Ovary (tissue), 7 donors: ENCODE measurements at regions not wholly inside any gene's neighbourhood (a gene's known extent, or its start where the extent isn't known, plus 50 kb on each side); places are given as distances from the start of the nearest gene placed in this dataset.

Source experiments
- DNase-seq, 5 donors: peaks; one replicate each; pipeline ENCODE4 v3.0.0-alpha.2; 2019 to 2020
- H3K27ac ChIP-seq, 2 donors: fragments of 200-600 bp; one replicate each; pipeline versions ENCODE4 v1.5.1 to v1.8.0; 2019 to 2022
- H3K27me3 ChIP-seq: fragments of 200-600 bp; one replicate; pipeline ENCODE4 v1.8.0; 2022
- H3K36me3 ChIP-seq: fragments of 200-600 bp; sonication (generic); one replicate; pipeline ENCODE4 v1.5.1; 2019
- H3K4me1 ChIP-seq: one replicate; pipeline ENCODE4 v1.8.1; 2013; ENCODE audit warnings: mild to moderate bottlenecking, moderate library complexity; ENCODE audit not compliant: insufficient read depth
- H3K4me3 ChIP-seq: fragments of 200-600 bp; sonication (generic); one replicate; pipeline ENCODE4 v1.5.1; 2017
- H3K9me3 ChIP-seq, 2 donors: fragments of 200-600 bp in 1 of 2; sonication (generic) in 1 of 2; one replicate each; pipeline versions ENCODE4 v1.5.1 to v1.8.1; 2013 to 2019; ENCODE audit warnings: mild to moderate bottlenecking in 1 of 2, moderate library complexity in 1 of 2
- CTCF ChIP-seq, 3 donors: fragments of 450-650 bp in 2 of 3; fragments of 200-600 bp in 1 of 3; IDR thresholded peaks; one replicate each; pipeline versions ENCODE4 v1.5.1 to v1.8.0; 2016 to 2022; ENCODE audit warnings: antibody characterized with exemption in 3 of 3, mild to moderate bottlenecking in 1 of 3
- EP300 ChIP-seq: sonication (generic); formaldehyde crosslinking; IDR thresholded peaks from one replicate; pipeline ENCODE4 v1.6.1; 2017; ENCODE audit warnings: antibody characterized with exemption
- POLR2A ChIP-seq: fragments of 450-650 bp; IDR thresholded peaks from one replicate; pipeline ENCODE4 v1.6.1; 2017; ENCODE audit warnings: antibody characterized with exemption, mild to moderate bottlenecking, moderate library complexity
- WGBS, 3 donors: extraction: QIAGEN DNeasy Blood & Tissue Kit in 1 of 3; methylation state at CpG; one replicate each; pipeline versions ENCODE4 v1.1.5 to v1.1.7; 2013 to 2017; 5-methylcytosine and 5-hydroxymethylcytosine counted together
- intact Hi-C, 4 donors: fragments of 100-400 bp; cut with DNase I; formaldehyde crosslinking; loops; one replicate each; pipeline versions ENCODE4 v1.11.0 to v1.15.1; 2022 to 2023
- donor health status: DM: no; HTN: no; CAD: no; lungs with moderate emphysema.
- donor health status: DM: no; HTN: no; CAD: no.
- donor health status: Bipolar disorder and iron deficiency.
- donor health status: DM: no; HTN: no; CAD: no.
- donor health status: DM: yes; HTN: yes; CAD: no.

GRCh38 chr2:20884829-20885228 is 61.9 kb upstream of the LDAH start:
- H3K27me3 ChIP-seq: no peaks in the 10 kb centered on the region
- no peaks in the 10 kb centered on the region for H3K36me3 ChIP-seq
- TF ChIP-seq EP300: no peak
- no peak overlapping the region for H3K4me3 ChIP-seq
- intact Hi-C loops: no loop called here
- no peaks in the 10 kb centered on the region for H3K4me1 ChIP-seq
- no peaks in the 10 kb centered on the region for H3K9me3 ChIP-seq
- no peak for DNase-seq
- H3K27ac ChIP-seq: no peak overlapping the region
- WGBS, 3 donors: 60 to 84% (median 66%) methylated on average over 5 of the region's 5 CpGs

GRCh38 chr2:20882466-20883170 is 59.7 kb upstream of the LDAH start:
- WGBS, 3 donors: 55 to 65% (median 62%) methylated on average over 4 of the region's 4 CpGs
- H3K4me1 ChIP-seq: no peaks in the 10 kb centered on the region
- TF ChIP-seq CTCF (IDR thresholded peaks at IDR 0.05): no peak
- no peak for TF ChIP-seq POLR2A
- no peak for TF ChIP-seq EP300
- no peaks in the 10 kb centered on the region for H3K36me3 ChIP-seq
- H3K4me3 ChIP-seq: no peak overlapping the region
- no peak overlapping the region for H3K27ac ChIP-seq
- no peaks in the 10 kb centered on the region for H3K27me3 ChIP-seq
- no peak for DNase-seq
- intact Hi-C loops: no loop called here
- H3K9me3 ChIP-seq: no peaks in the 10 kb centered on the region

- Histone ChIP-seq H3K27me3 (no peaks in the 10 kb centered on the region), H3K4me1 (no peaks in the 10 kb centered on the region), H3K27ac (no peak overlapping the region), H3K9me3 (no peaks in the 10 kb centered on the region), H3K4me3 (no peak overlapping the region), H3K36me3 (no peaks in the 10 kb centered on the region)
- WGBS, 3 donors: 71 to 80% (median 77%) methylated on average over 13 of the region's 13 CpGs
- no peak for DNase-seq
- TF ChIP-seq CTCF (IDR thresholded peaks at IDR 0.05) (no peak), POLR2A (no peak), EP300 (no peak)
- intact Hi-C loops: no loop called here
These were observed 57.4 kb upstream of the LDAH start for GRCh38 chr2:20880221-20880771.

GRCh38 chr2:20879221-20879620 is 56.3 kb upstream of the LDAH start:
- no peaks in the 10 kb centered on the region for H3K27me3 ChIP-seq
- H3K36me3 ChIP-seq: no peaks in the 10 kb centered on the region
- WGBS, 3 donors: 89 to 95% (median 91%) methylated on average over 5 of the region's 5 CpGs
- H3K9me3 ChIP-seq: no peaks in the 10 kb centered on the region
- H3K27ac ChIP-seq: no peak overlapping the region
- TF ChIP-seq EP300: no peak
- no peak for TF ChIP-seq POLR2A
- no peak for TF ChIP-seq CTCF (IDR thresholded peaks at IDR 0.05)
- intact Hi-C loops: no loop called here
- H3K4me3 ChIP-seq: no peak overlapping the region
- no peaks in the 10 kb centered on the region for H3K4me1 ChIP-seq
- no peak for DNase-seq

GRCh38 chr2:20877960-20878359 is 55.1 kb upstream of the LDAH start:
- H3K4me1 ChIP-seq: no peaks in the 10 kb centered on the region
- no peaks in the 10 kb centered on the region for H3K27me3 ChIP-seq
- no peaks in the 10 kb centered on the region for H3K9me3 ChIP-seq
- H3K36me3 ChIP-seq: no peaks in the 10 kb centered on the region
- intact Hi-C loops: no loop called here
- WGBS, 3 donors: 0 to 3% (median 1%) methylated on average over 2 of the region's 2 CpGs
- TF ChIP-seq CTCF (IDR thresholded peaks at IDR 0.05) (no peak), POLR2A (no peak), EP300 (no peak)
- H3K27ac ChIP-seq: no peak overlapping the region
- DNase-seq: no peak
- H3K4me3 ChIP-seq: no peak overlapping the region
